SIG-M5 treated with dmso at 0.1 percent for 504 hours (cell line): ENCODE measurements at regions not wholly inside any gene's neighbourhood (a gene's known extent, or its start where the extent isn't known, plus 50 kb on each side); places are given as distances from the start of the nearest gene placed in this dataset.

Experiments
- DNase-seq: peaks from one replicate; lab custom pipeline; 2025; ENCODE audit not compliant: unreplicated experiment; lab: John Stamatoyannopoulos, UW

DNA sequence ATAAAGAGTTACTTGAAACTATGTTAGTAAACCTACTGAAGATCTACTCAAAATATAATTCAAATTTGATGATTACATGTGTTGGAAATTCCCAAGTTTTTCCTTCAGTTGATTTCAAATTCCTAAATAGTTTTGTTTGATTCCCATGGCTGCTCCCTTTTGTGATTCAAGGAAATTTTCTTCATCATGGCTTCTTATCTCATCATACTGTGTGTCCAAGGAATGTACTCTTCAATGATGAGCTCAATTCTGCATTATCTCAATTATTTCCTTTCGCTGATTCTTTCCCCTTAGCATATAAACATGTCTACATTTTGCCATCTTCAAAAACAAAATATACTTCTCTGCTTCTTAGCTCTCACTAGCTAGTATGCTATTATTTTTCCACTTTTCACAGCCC is 460.4 kb upstream of the NAALADL2 start:
- no peak for DNase-seq

DNA sequence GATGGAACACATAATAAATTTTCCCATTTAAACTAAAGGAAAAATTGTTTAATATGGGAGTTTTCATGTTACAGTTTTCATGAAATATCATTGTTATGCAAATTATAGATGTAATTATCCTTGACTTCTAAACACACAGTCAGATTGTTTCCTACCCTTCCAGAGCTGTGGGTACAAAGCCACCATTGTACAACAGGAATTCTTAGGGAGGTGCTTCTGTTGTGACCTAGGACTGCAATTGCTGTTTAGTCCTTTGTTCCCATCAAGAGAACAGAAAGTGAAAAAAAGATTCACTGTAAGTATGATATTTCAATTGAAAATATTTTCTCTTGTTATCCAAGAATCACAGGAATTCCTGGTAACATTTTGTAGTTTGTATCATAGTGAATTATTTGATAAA is 455.3 kb upstream of the NAALADL2 start:
- DNase-seq, result no peak

DNA sequence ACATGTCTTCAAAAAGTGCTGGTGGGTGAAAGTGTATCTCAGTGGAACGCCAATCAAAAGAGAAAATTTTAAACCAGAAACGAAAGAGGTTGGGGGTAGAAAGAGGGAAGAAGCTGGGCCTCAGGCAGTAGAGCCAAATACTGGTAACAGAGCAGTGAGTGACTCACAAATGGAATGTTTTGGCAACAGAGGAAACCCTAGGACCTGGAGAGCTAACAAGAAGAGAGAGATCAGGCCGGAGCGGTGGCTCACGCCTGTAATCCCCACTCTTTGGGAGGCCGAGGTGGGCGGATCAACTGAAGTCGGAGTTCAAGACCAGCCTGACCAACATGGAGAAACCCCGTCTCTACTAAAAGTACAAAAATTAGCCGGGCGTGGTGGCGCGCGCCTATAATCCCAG is 450.8 kb upstream of the NAALADL2 start:
- DNase-seq, result no peak

DNA sequence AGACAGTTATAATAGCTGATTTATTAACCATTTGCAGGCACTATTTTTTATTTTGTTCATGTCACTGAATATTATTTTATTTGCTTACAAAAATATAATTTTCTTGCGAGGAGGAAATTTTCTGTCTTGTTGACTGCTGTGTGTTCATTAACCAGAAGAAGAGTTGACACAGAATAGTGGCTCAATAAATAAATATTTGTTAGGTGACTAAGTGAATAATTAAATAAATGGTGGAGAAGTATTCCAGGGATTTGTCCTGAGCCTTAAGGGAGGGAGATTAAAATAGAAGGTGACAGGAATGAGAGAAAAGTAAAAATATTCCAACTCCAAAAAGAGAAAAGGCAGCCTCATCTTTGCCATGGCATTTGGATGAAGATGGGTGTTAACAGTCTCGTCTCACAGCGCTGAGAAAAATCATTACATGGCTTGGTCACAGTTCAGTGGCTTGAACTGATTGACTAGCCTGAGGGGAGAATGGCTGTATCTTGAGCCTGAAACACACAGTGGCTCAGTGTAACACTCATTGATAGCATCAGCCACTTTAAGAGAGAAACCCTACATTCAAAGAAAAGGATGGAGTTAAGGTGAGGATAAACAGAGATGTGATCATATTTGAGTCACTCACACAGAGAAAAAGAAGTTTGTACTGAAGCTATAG is 449.9 kb upstream of the NAALADL2 start:
- DNase-seq, result no peak

DNA sequence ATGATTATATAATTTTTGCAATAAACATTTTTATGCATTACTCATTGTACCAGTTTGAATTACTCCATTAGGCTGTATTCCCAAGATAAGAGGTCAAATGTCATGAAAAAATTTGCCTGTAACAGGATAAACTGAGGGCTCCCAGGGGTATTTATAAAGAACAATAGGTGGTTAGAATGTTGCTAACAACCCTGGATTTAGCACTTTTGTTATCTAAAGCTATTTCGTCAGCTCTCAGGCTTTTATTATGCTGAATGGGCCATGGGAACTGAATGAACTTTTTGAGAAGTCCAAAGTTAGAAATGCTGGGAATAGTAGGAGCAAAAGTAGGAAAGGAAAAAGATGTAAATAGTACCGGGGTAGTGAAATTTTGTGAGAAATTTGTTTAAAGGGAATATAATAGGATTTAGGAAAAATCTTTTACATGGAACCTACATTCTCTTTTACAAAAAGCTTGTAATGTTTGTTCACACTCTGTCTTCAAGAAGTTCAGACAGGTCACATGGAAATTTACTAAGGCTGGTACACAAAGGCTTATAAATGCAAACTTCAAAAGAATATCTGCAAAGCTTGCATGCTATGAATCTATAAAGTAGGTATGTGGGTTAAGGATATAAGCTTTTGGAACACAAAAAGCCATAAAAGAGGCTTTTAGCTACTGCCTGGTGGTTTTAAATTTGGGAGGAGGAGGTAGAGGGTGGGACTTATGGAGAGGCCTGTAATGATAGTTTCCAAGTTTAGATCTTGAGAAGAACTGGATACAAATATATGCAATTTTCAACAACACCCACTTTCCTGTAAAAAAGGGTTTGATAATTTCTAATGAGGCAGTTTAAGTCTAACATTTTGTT is 445.8 kb upstream of the NAALADL2 start:
- DNase-seq, result no peak

DNA sequence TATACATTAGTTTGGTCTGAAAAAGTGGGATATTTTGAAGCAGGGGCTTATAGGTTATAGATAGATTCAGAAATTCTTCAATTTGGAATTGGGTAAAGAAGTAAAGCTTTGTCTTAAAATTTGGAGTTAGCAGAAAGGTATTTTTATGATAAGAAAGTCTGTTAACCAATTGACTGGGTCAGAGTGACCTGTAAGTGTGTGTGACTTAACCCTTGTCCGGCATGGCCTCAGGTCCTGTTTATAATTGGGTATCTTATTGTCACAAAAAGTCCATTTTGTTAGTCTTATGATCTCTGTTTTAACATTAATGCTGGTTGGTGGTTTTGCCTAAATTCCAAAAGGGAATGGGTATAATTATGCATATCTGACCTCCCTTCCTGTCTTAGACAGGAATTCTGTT is 444.2 kb upstream of the NAALADL2 start:
- DNase-seq, result no peak

DNA sequence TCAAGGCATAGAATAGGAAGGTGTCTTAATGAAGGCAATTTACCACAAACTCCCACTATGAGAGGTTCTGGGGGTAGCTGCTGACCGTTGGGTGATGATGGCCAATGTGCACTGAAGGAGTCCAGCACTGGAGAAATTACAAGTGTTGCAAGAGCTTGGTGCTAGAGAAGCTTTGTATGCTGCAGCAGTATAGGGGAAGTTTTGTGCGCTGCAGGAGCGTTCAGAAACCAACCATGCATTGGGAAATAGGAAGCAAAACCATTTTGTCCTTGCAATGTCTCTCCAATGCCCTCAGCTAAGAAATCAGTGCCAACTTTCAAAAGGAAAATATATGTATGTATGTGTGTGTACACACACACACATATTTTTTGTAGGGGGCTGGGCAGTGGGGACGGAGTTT is 441.6 kb upstream of the NAALADL2 start:
- DNase-seq, result peak; percentile 3

DNA sequence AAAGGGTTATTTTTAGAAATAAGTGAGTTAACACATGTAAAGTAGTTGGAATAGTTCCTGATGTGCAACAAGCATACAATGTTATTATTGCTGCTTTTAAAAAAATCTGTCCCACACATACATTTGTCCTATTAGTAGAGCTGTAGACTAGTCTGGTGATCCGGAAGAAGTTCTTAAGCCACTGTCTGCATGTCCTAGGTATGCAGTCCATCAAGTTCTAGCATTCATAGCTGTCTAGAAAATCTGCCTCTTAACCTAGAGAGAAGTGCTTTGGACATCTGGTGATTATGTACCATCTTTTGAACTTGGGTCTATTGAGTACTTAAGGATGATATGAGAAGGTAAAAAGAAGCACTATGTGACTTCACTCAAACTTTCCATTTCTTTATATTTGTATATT is 439.9 kb upstream of the NAALADL2 start:
- DNase-seq, result no peak

DNA sequence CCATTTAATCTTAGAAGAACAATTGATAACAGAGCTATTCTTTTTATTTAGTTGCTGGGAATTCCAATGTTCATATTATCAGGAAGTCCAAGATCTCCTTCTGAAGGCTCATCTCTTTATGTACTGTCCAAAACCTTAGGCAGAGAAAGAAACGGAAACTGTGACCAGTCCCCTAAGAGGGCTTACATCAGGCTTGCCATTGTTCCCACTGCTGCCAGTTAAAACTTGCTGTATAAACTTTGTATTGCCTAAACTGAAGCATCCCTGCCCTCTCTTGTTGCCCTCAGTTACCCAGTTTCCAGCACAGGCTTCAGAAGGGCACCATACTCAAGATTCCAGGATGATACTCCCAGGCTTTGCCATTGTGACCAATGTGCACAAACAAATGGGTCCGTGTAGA is 435.2 kb upstream of the NAALADL2 start:
- DNase-seq, result no peak

DNA sequence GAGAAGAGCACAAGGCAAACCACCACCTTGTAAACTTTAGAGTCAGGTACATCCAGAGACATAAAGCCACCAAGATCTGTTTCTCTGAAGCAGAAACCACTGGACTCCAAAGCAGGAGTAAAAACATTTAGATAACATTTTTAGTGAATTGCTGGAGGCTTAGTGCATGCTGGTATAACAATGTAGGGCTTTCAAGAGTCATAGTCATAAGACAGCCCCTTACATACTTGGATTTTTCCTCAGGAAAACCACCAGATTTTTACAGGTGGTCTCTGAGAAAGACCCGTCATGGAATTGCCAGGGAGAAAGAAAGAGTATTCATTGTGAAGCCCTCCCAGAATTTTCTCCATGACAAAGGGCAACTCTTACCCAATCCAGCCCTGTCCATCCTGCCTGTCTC is 434.5 kb upstream of the NAALADL2 start:
- no peak for DNase-seq

DNA sequence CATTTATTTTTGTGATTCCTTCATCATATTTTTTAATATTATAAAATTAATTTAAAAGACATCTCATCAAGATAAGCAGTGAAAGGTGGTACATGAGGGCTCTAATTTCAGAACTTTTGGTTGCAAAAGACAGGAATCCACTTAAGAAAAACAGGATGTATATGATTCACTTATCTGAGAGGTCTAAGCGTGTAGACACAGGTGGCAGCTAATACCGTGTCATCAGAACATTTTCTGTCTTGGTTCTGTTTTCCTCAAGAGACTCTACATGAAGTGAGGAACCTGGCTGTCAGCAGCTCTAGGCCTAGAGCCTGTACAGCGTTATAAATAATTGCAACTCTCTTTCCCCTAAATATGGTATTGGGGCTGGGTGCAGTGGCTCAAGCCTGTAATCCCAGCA is 433.7 kb upstream of the NAALADL2 start:
- no peak for DNase-seq

DNA sequence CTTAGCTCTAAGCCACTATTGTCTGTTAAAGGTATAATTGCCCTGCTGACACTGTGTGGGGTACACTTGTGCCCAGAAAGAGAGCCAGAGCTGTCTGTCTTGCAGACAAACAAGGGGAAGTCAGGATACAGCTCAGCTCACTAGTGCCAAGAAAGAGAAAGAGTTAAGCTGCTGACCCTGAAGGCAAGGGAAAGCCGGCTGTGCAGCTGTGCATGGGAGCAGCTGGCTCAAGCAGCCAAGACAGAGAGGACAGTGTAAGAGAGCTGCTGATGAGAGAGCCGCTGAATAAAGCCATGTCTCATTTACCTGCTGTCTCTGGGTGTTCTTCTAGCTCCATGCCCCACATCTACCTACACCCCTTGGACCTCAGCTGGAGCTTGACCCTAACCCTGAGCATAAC is 428.1 kb upstream of the NAALADL2 start:
- DNase-seq, result no peak

DNA sequence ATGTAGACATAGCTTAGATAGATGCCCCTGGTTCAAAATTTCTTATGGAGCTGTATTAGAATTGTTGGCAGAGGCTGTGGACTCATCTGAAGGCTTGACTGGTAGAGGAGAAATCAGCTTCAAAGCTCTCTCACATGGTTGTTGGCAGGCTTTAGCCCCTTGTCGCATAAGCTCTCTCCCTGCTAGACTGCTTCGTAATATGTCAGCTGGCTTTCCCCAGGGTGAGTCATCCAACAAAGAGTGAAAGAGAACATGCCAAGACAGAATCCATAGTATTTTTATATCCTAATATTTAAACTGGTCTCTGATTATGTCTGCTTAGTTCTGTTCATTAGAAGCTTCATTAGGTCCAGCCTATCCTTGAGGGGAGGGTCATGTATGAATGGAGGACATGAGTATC is 427.4 kb upstream of the NAALADL2 start:
- no peak for DNase-seq

DNA sequence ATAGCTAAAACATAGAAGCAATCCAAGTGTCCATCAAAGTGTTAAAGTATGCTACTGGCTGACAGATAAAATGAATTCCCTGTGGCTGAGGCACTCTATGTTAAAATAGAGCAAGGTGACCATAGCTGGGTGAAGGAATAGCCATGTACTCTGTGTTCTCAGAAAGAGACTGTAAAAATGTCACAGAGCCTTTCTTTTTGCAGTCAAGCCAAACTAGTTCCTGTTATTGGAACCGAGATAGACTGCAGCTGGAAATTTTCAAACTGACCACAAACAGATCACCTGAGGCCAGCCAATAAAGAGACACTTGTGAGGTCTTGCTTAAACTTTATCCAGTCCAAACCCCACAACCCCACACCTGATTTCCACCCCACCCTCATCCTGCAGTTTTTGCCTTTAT is 422.8 kb upstream of the NAALADL2 start:
- no peak for DNase-seq

DNA sequence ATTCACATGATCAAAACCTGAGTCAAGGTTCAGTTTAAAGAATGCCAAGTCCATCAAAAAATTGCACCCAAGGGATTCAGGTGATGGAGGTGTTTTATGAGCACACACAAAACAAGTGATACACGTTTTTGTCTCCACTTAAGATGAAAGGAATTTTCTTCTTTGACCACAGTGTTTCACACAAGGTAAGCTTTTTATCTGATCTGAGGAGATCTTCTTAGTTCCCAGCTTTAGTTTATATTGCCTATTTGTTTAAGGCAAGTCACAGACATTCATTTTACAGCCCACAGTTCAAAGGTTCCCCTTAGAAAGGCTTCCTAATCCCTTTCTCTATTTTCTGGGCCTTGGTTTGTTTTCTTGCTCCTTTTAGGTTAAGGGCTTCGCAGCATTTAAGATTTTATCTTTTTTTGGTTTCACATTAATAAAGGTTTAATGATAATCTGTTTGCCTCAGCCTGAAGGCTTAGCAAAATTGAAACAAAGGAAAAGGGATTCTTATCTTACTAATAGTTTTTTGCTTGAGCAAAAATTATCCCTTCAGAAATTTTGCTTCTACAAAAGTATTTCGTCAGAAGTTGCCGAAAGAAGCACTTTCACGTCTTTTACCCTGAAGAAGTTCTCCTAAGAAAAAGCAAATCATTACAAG is 420.5 kb upstream of the NAALADL2 start:
- no peak for DNase-seq

DNA sequence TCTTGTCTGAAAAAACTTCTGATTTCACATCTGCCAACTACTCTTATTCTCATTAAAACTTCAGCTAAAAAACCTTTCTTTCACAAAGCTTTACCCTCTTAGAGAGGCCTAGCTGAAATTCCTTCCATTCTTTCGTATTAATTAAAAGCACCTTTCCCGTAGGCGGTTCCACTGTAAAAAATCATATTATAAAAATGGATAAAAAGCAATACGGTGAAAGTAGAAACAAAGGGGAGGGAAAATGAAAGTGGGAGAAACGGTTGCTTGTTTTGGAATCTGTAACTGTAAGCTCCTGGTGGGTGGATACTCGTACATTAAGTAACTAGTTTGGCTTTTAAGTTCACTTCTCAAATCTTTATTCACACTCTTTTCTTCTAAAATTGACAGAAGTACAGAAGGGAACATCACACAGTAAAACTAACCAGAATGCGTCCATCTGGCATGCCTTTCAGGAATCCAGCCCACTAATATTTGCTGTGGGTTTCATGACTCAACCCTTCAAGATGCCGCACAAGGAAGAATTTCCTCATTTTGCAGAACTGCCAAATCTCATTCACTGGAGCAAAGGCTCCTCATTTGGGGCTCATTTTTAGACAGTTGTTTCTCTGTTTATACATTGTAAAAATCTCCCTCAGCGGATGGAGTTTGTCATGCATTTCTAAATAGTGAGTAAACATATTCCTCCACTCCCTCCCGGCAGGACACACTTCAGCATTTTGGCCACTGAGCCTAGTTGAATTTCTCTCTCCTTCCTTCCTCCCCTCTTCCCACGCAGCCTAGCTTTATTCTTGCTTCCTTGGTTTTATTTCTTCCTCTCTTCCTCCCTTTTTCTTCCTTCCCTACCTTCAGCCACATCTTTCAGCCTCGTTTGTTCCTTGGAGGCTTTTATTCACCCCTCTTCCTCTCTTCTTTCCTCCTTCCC is 419.5 kb upstream of the NAALADL2 start:
- DNase-seq, result peak; percentile 33

DNA sequence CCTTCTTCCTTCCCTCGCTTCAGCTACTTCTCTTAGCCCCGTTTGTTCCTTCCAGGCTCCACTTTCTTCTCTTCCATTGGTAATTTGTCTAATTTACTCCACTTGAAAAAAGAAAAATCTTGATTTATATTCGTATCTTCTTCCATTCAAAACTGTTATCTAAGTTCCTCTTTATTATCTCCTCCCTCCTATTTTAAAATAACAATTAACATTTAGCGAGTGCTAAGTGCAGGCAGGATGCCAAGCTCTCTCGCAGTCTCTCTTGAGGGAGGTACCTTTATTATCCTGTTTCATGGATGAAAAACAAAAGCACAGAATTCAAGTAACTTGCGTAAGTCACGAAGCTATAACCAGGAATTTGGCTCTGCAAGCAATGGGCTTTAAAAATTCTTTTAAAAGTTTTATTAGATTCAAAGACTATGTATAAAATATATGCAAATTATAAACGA is 418.9 kb upstream of the NAALADL2 start:
- DNase-seq, result no peak

DNA sequence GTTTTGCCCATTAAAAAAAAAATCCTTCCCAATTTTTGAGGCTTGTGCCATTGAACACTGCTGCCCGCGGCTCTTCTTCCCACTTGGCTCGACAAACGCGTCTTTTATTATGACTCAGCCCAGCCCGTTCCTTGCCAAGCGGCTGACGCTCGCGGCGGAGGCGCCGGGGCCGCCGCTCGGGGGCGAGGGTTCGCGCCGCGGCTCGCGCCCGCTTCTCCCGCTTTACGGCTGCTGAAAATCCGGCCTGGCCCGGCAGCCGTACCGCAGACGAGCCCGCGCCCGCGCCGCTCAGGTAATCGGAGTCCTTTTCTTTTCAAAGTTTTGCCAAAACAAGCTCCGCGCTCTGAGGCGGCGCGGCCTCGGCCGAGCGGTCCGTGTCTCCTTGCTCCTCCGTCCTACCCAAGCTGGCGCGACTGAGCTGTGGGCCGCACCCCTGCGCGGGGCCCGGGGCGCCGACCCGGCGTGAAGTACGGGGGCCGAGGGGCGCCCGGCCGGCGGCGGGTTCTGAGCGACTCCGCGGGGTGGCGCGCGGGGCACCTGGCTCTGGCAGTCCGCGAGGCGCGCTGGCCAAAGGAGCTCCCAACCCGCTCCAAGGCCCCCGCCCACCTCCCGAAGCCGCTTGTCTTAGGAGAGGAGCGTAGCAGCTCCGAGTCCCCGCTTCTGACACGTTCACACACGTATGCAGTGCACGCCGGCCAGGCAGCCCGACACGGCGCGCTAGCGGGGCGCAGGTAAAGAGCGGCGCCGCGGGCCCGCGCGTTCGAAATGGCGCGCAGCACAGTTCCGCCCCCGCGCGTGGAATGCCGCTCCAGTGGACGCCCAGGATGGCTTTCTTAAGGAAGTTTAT is 418.2 kb upstream of the NAALADL2 start:
- peak; percentile 70 for DNase-seq

DNA sequence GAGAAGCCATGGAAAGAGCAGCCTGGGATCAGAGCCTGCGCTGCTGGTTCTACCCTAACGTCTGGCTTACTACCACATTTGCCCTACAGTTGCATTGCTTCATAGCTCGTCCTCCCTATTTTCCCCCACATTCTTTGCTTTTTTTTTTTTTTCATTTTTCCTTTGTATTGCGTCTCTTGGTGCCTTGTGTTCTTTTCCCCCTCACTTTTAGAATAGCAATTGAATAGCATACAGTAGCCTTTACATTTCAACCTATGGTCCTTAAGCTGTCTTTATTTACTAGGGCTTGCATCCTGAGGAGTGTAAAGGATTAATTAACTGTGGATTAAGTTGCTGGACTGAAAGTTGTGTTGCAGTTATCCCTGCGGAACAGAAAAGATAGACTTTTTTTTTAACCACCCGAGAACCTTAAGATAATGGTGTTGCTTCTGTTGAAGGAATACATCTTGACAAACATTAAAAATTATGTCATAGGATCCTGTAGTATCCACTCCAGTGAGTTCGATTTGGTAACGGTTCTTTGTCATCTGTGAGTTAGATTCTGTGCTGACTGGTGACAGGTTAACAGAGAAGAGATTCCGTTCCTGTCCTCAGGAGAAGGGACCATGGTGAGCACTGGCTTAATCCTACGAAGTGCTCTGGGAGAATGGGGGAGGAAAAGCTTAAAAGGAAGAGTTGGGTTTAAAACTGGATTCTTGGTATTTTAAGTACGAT is 417.4 kb upstream of the NAALADL2 start:
- DNase-seq, result no peak

DNA sequence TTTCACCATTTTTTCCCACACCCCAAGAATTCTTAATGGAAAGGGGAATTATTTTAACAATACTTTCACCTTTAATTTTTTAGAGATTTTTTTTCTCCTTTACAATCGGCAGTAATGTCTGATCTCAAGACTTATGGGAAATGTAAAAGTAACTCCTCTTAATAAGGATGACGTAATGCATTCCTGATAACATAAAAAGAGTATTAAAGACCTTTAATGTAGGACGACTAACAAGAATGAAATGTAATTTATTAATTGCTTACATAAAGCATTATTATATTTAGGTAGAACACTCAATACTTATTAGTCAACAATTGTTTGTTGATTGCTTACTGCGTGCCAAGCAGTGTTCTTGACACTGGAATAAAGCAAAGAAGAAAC is 416.8 kb upstream of the NAALADL2 start:
- no peak for DNase-seq
